ENCODE measurements at regions not wholly inside any gene's neighbourhood (a gene's known extent, or its start where the extent isn't known, plus 50 kb on each side); places are given as distances from the start of the nearest gene placed in this dataset.
A peak's percentile ranks its signal among the peaks of the same experiment; 100 is the strongest.

- Mint-ChIP-seq H3K36me3 (ENCODE audit: unreplicated experiment) (no peaks in the 10 kb centered on the region), H3K9me3 (ENCODE audit: unreplicated experiment) (no peaks in the 10 kb centered on the region), H3K27ac (ENCODE audit: unreplicated experiment) (no peak overlapping the region), H3K27me3 (ENCODE audit: unreplicated experiment) (no peaks in the 10 kb centered on the region), H3K4me3 (ENCODE audit: unreplicated experiment) (no peak overlapping the region), H3K4me1 (ENCODE audit: unreplicated experiment) (peaks cover 24% of the 10 kb centered on the region)
- DNase-seq (ENCODE audit: extremely low spot score, unreplicated experiment) = no peak
- TF ChIP-seq CTCF (IDR thresholded peaks at IDR 0.05) = no peak
Observed at GRCh38 chr4:13956947-13957346, 329.4 kb upstream of the BOD1L1 start.

- H3K4me1 Mint-ChIP-seq (ENCODE audit: unreplicated experiment) = peaks cover 15% of the 10 kb centered on the region
Observed at GRCh38 chr4:13957871-13958270, 330.3 kb upstream of the BOD1L1 start.

GRCh38 chr4:13963601-13964000 is 336.1 kb upstream of the BOD1L1 start:
- Mint-ChIP-seq H3K27ac (ENCODE audit: unreplicated experiment) (no peak overlapping the region), H3K4me3 (ENCODE audit: unreplicated experiment) (no peak overlapping the region), H3K36me3 (ENCODE audit: unreplicated experiment) (no peaks in the 10 kb centered on the region), H3K27me3 (ENCODE audit: unreplicated experiment) (no peaks in the 10 kb centered on the region), H3K9me3 (ENCODE audit: unreplicated experiment) (no peaks in the 10 kb centered on the region), H3K4me1 (ENCODE audit: unreplicated experiment) (peaks cover 37% of the 10 kb centered on the region)
- DNase-seq (ENCODE audit: extremely low spot score, unreplicated experiment) = no peak
- TF ChIP-seq CTCF (IDR thresholded peaks at IDR 0.05) = no peak

More at GRCh38 chr4:13957871-13958270, 330.3 kb upstream of the BOD1L1 start:
- H3K4me3 Mint-ChIP-seq (ENCODE audit: unreplicated experiment) = no peak overlapping the region
- TF ChIP-seq CTCF (IDR thresholded peaks at IDR 0.05) = no peak
- H3K36me3 Mint-ChIP-seq (ENCODE audit: unreplicated experiment) = no peaks in the 10 kb centered on the region
- no peak overlapping the region for H3K27ac Mint-ChIP-seq (ENCODE audit: unreplicated experiment)
- H3K27me3 Mint-ChIP-seq (ENCODE audit: unreplicated experiment) = no peaks in the 10 kb centered on the region
- H3K9me3 Mint-ChIP-seq (ENCODE audit: unreplicated experiment) = no peaks in the 10 kb centered on the region
- no peak for DNase-seq (ENCODE audit: extremely low spot score, unreplicated experiment)

- H3K27ac Mint-ChIP-seq (ENCODE audit: unreplicated experiment) = peak overlapping the region; percentile 81
- peaks cover 57% of the 10 kb centered on the region for H3K4me1 Mint-ChIP-seq (ENCODE audit: unreplicated experiment)
- no peak overlapping the region for H3K4me3 Mint-ChIP-seq (ENCODE audit: unreplicated experiment)
- peak; percentile 25 for TF ChIP-seq CTCF (IDR thresholded peaks at IDR 0.05)
- H3K36me3 Mint-ChIP-seq (ENCODE audit: unreplicated experiment) = no peaks in the 10 kb centered on the region
- no peaks in the 10 kb centered on the region for H3K9me3 Mint-ChIP-seq (ENCODE audit: unreplicated experiment)
- no peak for DNase-seq (ENCODE audit: extremely low spot score, unreplicated experiment)
- H3K27me3 Mint-ChIP-seq (ENCODE audit: unreplicated experiment) = no peaks in the 10 kb centered on the region
Observed at GRCh38 chr4:13966231-13967195, 339.0 kb upstream of the BOD1L1 start.

- no peak for DNase-seq (ENCODE audit: extremely low spot score, unreplicated experiment)
- Mint-ChIP-seq H3K4me3 (ENCODE audit: unreplicated experiment) (no peak overlapping the region), H3K36me3 (ENCODE audit: unreplicated experiment) (no peaks in the 10 kb centered on the region), H3K27ac (ENCODE audit: unreplicated experiment) (no peak overlapping the region), H3K9me3 (ENCODE audit: unreplicated experiment) (no peaks in the 10 kb centered on the region), H3K27me3 (ENCODE audit: unreplicated experiment) (no peaks in the 10 kb centered on the region), H3K4me1 (ENCODE audit: unreplicated experiment) (peaks cover 56% of the 10 kb centered on the region)
- TF ChIP-seq CTCF (IDR thresholded peaks at IDR 0.05) = no peak
Observed at GRCh38 chr4:13968723-13969122, 341.2 kb upstream of the BOD1L1 start.
